ENCODE measurements at regions not wholly inside any gene's neighbourhood (a gene's known extent, or its start where the extent isn't known, plus 50 kb on each side); places are given as distances from the start of the nearest gene placed in this dataset.

GRCh38 chr9:84067821-84068220 is 87.2 kb downstream of the RMI1 start:
- Histone ChIP-seq H3K4me1 (peaks cover 0 to under 1% (median 0%) of the 10 kb centered on the region in 3 donors), H3K36me3 (no peaks in the 10 kb centered on the region), H3K9me3 (no peaks in the 10 kb centered on the region), H3K27ac (no peak overlapping the region), H3K27me3 (no peaks in the 10 kb centered on the region), H3K4me3 (no peak overlapping the region)
- no peak for TF ChIP-seq CTCF (IDR thresholded peaks at IDR 0.05)
- no peak for TF ChIP-seq POLR2A (IDR thresholded peaks at IDR 0.05)
- intact Hi-C loops (cut with DNase I), result no loop called here
- no peak for DNase-seq
- 88 to 90% methylated on average over 2 of the region's 2 CpGs for WGBS, 2 donors

- no peak for TF ChIP-seq CTCF (IDR thresholded peaks at IDR 0.05)
- no peak for TF ChIP-seq POLR2A (IDR thresholded peaks at IDR 0.05)
- DNase-seq, result no peak
- Histone ChIP-seq H3K27ac (no peak overlapping the region), H3K4me1 (no peaks in the 10 kb centered on the region), H3K4me3 (no peak overlapping the region), H3K27me3 (no peaks in the 10 kb centered on the region), H3K36me3 (no peaks in the 10 kb centered on the region), H3K9me3 (no peaks in the 10 kb centered on the region)
- 49 to 60% methylated on average over 5 of the region's 5 CpGs for WGBS, 2 donors
- intact Hi-C loops (cut with DNase I), result no loop called here
Measured at GRCh38 chr9:84068872-84069271, 88.3 kb downstream of the RMI1 start.

DNA sequence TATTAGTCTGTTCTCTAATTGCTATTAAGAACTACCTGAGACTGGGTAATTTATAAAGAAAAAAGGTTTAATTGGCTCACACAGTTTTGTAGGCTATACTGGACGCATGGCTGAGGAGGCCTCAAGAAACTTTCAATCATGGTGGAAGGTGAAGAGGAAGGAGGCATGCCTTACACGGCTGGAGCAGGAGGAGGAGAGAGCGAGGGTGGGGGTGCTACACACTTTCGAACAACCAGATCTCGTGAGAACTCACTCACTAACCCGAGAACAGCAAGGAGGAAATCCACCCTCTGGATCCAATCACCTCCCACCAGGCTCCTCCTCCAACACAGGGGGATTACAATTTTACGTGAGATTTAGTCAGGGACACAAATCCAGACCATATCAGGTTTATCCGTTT is 90.0 kb downstream of the RMI1 start:
- 89% methylated on average over 8 of the region's 8 CpGs for WGBS, 2 donors
- TF ChIP-seq CTCF (IDR thresholded peaks at IDR 0.05) (no peak), POLR2A (IDR thresholded peaks at IDR 0.05) (no peak)
- Histone ChIP-seq H3K4me3 (no peak overlapping the region), H3K27ac (no peak overlapping the region), H3K9me3 (no peaks in the 10 kb centered on the region), H3K36me3 (no peaks in the 10 kb centered on the region), H3K27me3 (no peaks in the 10 kb centered on the region), H3K4me1 (no peaks in the 10 kb centered on the region)
- intact Hi-C loops (cut with DNase I), result no loop called here
- DNase-seq, result no peak

GRCh38 chr9:84072621-84073180 is 92.1 kb downstream of the RMI1 start:
- TF ChIP-seq POLR2A (IDR thresholded peaks at IDR 0.05) (no peak), CTCF (IDR thresholded peaks at IDR 0.05) (no peak)
- Histone ChIP-seq H3K36me3 (no peaks in the 10 kb centered on the region), H3K27ac (no peak overlapping the region), H3K4me1 (no peaks in the 10 kb centered on the region), H3K27me3 (no peaks in the 10 kb centered on the region), H3K9me3 (no peaks in the 10 kb centered on the region), H3K4me3 (no peak overlapping the region)
- no peak for DNase-seq
- WGBS, 2 donors, result 79 to 81% methylated on average over 3 of the region's 3 CpGs
- intact Hi-C loops (cut with DNase I), result no loop called here

- H3K9me3 ChIP-seq, result no peaks in the 10 kb centered on the region
- TF ChIP-seq CTCF (IDR thresholded peaks at IDR 0.05) (no peak), POLR2A (IDR thresholded peaks at IDR 0.05) (no peak)
- H3K27me3 ChIP-seq, result no peaks in the 10 kb centered on the region
Measured at GRCh38 chr9:84075004-84075403, 94.4 kb downstream of the RMI1 start.

More at GRCh38 chr9:84075004-84075403, 94.4 kb downstream of the RMI1 start:
- intact Hi-C loops (cut with DNase I), result no loop called here
- H3K4me1 ChIP-seq, result no peaks in the 10 kb centered on the region
- no peak overlapping the region for H3K27ac ChIP-seq
- H3K36me3 ChIP-seq, result no peaks in the 10 kb centered on the region
- DNase-seq, result no peak
- no peak overlapping the region for H3K4me3 ChIP-seq
